ENCODE measurements at regions not wholly inside any gene's neighbourhood (a gene's known extent, or its start where the extent isn't known, plus 50 kb on each side); places are given as distances from the start of the nearest gene placed in this dataset.

DNA sequence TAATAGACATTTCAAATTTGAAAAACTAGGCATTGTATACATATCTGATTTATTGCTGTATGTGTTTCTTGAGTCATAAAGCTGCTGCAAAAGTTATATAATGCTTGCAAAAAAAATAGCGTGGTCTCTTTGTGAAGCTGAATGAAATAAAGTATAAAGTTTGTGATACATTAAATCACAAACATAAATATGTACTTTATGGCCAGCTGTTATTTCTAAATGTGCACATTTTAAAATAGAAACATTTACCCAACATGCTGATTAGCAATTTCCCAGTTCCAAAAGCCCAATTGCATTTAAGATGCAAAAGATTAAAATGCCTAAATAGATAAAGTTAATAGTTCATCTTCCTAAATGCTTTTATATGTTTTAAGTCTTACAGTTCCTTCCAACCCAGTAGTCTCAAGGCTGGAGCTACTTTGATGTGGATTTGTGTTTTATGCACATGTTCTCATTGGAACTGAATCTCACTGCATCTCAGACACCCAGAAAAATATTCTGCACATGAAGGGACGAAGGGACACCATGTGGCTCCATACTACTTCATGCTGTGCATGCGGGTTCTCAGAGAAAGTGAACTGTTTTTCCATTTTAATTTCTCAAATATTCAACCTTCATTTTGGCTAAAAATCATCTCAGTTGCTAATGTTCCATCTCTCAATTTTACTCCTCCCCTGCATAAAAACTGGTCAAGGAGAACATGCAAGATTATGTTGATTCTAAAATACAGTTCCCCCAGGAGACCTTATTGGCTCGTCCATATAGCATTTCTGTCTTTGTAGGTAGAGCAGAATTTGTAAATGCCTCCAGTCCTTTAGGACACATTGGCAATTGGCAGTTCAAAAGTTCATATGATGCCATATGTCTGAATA lies 304.6 kb downstream of the MTX2 start:
- TF ChIP-seq, protein P1, sequence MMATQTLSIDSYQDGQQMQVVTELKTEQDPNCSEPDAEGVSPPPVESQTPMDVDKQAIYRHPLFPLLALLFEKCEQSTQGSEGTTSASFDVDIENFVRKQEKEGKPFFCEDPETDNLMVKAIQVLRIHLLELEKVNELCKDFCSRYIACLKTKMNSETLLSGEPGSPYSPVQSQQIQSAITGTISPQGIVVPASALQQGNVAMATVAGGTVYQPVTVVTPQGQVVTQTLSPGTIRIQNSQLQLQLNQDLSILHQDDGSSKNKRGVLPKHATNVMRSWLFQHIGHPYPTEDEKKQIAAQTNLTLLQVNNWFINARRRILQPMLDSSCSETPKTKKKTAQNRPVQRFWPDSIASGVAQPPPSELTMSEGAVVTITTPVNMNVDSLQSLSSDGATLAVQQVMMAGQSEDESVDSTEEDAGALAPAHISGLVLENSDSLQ (IDR thresholded peaks at IDR 0.05): no peak
- no peak for TF ChIP-seq ELF4 (IDR thresholded peaks at IDR 0.05)
- no peak for TF ChIP-seq HDGF (IDR thresholded peaks at IDR 0.05; ENCODE audit: borderline replicate concordance)
- no peak for TF ChIP-seq TARDBP (IDR thresholded peaks at IDR 0.05)
- TF ChIP-seq FOXA1 (IDR thresholded peaks at IDR 0.05): no peak

Measured in HEK293T (cell line).